Stimulated activated CD8-positive, alpha-beta memory T cell treated with anti-CD3 and anti-CD28 coated beads, Interleukin-4, amount 100 ng/mL, for 24 hours (primary cell): ENCODE measurements at regions not wholly inside any gene's neighbourhood (a gene's known extent, or its start where the extent isn't known, plus 50 kb on each side); places are given as distances from the start of the nearest gene placed in this dataset.

Source experiments
- DNase-seq: peaks from one replicate; pipeline ENCODE4 v3.0.0-alpha.2; 2020; ENCODE audit warnings: low read depth

- no peak for DNase-seq
These were observed 78.6 kb downstream of the ARF6 start for GRCh38 chr14:49971156-49972130.

- DNase-seq: no peak
These were observed 79.3 kb downstream of the ARF6 start for GRCh38 chr14:49972131-49972671.

GRCh38 chr14:49972823-49973222 lies 79.9 kb downstream of the ARF6 start:
- no peak for DNase-seq

GRCh38 chr14:49975276-49975675 lies 82.4 kb downstream of the ARF6 start:
- DNase-seq: no peak

- no peak for DNase-seq
These were observed 82.9 kb downstream of the ARF6 start for GRCh38 chr14:49975799-49976198.

GRCh38 chr14:49977126-49977841 lies 84.4 kb downstream of the ARF6 start:
- DNase-seq: no peak

- no peak for DNase-seq
These were observed 87.1 kb downstream of the ARF6 start for GRCh38 chr14:49980027-49980426.

GRCh38 chr14:49982082-49982481 lies 89.2 kb downstream of the ARF6 start:
- no peak for DNase-seq

GRCh38 chr14:49982501-49982951 lies 89.6 kb downstream of the ARF6 start:
- no peak for DNase-seq

- DNase-seq: no peak
These were observed 91.5 kb downstream of the ARF6 start for GRCh38 chr14:49984424-49984823.

GRCh38 chr14:49986343-49987014 lies 93.6 kb downstream of the ARF6 start:
- no peak for DNase-seq

- DNase-seq: no peak
These were observed 95.5 kb downstream of the ARF6 start for GRCh38 chr14:49988080-49988990.

GRCh38 chr14:49989966-49990365 lies 97.1 kb downstream of the ARF6 start:
- no peak for DNase-seq

- DNase-seq: no peak
These were observed 98.6 kb downstream of the ARF6 start for GRCh38 chr14:49991491-49991890.

- no peak for DNase-seq
These were observed 99.2 kb downstream of the ARF6 start for GRCh38 chr14:49992036-49992435.

GRCh38 chr14:49992448-49992847 lies 99.6 kb downstream of the ARF6 start:
- DNase-seq: no peak

GRCh38 chr14:49992901-49993339 lies 100.0 kb downstream of the ARF6 start:
- no peak for DNase-seq

- no peak for DNase-seq
These were observed 100.7 kb downstream of the ARF6 start for GRCh38 chr14:49993565-49993964.

GRCh38 chr14:49994951-49995561 lies 102.2 kb downstream of the ARF6 start:
- DNase-seq: no peak

GRCh38 chr14:49997991-49998390 lies 105.1 kb downstream of the ARF6 start:
- no peak for DNase-seq
